NCI-H2227 (cell line): ENCODE measurements at regions not wholly inside any gene's neighbourhood (a gene's known extent, or its start where the extent isn't known, plus 50 kb on each side); places are given as distances from the start of the nearest gene placed in this dataset.
A peak's percentile ranks its signal among the peaks of the same experiment; 100 is the strongest.

Experiments
- DNase-seq: peaks from one replicate; lab custom pipeline; 2025; ENCODE audit not compliant: unreplicated experiment; lab: John Stamatoyannopoulos, UW

DNA sequence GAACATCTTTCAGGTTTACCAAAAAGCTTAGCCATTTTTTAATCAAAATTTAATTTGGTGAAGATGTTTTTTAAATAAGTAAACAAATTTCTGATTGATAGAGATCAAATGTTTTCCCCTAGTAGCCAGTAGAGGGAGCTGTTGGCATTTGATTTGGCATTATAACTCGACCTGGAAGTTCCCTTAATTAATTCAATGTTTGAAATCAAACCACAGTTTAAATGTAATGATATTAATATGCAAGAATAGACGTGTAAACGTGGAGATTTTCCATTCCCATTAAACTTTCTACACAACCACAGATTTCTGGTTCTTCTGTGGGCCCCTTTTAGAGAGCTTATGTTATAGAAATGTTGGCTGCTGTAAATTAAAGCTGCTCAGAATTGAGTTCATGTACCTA lies 148.1 kb upstream of the MPDZ start:
- peak; percentile 34 for DNase-seq

GRCh38 chr9:13426606-13427005 lies 147.1 kb upstream of the MPDZ start:
- DNase-seq, result no peak

- no peak for DNase-seq
These were observed 145.4 kb upstream of the MPDZ start for GRCh38 chr9:13424872-13425271.

DNA sequence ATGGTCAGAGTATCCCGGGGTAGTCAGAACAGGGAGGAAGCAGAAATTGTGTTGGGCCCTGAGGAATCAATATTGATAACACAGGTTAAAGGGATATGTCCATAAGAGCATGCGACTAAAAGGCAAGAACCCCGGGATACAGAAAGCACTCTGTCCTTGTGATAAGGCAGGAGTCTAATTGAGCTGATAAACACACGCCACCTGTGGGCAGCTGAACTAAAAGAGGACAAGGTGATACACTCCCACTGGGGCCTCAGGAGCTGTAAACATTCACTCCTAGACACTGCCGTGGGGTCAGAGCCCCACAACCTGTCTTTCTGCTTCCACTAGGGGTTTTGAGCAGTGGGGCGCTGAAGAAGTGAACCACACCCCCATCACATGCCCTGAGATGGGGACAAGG lies 144.7 kb upstream of the MPDZ start:
- DNase-seq, result no peak

DNA sequence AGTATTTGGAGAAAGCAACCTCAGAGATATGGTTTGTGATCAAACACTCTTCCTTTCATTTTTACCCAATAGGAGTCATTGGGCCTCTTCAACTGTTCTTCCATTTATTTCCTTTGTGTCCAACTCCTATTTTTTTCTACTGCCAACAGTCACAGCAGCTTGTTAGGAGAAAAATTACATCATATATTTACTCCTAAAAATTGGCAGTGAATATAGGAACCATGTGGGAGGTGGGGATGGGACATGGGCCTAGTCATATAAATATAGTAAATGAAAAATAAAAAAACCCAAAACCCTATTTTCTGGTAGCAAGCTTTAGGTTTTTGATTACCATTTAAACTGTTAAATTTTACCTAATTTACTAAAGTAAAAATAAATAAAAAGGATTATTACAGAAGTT lies 134.9 kb upstream of the MPDZ start:
- no peak for DNase-seq

- no peak for DNase-seq
These were observed 132.8 kb upstream of the MPDZ start for GRCh38 chr9:13412331-13412730.

- DNase-seq, result no peak
These were observed 132.3 kb upstream of the MPDZ start for GRCh38 chr9:13411791-13412190.

DNA sequence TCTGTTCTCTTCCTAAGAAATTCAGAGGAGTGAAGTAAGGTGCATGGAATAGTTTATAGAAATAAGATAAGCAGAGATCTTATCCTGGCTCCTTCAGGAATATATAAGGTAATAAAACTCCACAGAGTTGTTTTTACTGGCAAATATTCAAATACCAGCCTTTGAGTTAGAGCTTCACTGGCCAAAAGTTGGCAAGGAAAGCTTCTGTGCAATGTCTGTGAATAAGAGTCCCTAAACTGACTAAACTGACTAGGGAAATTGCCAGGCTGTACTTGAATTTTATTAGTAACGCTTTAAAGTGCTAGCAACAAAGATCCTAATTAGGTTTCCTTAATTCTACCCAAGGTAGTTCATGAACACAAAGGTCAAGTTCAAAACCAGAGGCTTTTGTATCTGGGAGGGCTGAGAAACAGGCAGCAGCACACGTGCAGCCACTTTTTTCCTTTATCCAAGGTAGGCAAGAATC lies 131.1 kb upstream of the MPDZ start:
- DNase-seq, result no peak

- DNase-seq, result no peak
These were observed 118.2 kb upstream of the MPDZ start for GRCh38 chr9:13397661-13398060.

DNA sequence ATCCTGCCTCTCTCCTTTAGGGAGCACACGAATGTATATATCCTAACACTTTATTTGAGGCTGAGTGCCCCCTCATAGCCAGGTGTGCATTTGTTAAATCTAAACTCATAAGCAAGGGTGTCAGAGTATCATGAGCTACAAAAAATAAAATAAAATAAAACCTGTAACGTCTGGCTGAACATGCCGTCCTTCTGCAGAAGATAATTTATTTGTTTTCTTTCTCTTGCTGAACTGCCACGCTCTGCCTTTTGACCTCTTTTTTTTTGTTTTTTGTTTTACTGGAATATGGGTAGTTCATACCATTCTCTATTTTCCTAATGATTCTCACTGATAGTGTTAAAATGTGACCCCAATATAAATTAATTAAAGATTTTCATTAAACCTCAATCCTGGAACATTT lies 117.7 kb upstream of the MPDZ start:
- no peak for DNase-seq

DNA sequence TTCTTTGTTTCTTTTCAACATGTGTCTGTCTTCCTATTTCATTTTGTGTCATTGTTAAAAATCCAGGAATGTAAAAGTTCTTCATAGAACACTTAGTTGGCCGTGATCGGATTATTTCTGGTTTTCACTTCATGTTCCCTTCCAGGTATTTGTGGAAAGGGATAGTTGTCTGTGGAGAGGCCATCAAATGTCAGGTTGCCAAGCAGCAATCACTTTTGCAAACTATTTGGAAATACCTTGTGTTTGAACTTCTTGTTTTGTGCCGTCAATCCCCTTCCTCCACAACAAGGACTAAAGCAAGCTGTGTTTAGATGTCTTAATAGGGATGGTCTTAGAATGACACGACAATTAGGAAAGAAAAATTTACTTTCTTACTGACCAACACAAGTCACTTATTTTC lies 116.9 kb upstream of the MPDZ start:
- no peak for DNase-seq

DNA sequence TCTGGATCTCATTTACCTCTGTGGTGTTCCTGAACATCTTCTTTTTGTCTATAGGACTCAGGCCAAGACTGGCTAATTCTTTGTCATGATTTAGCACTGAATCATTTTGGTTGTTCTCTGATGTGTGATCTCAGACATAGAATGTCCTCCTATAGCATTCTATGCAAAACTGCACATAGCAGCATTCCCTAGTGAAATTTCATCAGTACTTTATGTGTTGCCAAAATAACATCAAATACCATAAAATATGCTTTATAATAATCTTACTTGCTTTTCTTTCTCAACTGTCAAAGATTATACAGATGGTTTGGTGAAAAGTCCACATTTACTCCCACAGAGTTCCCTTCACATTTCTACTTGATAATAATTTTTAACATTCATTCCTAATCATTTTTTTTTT lies 115.7 kb upstream of the MPDZ start:
- no peak for DNase-seq

- no peak for DNase-seq
These were observed 108.7 kb upstream of the MPDZ start for GRCh38 chr9:13388157-13388556.

GRCh38 chr9:13387734-13388067 lies 108.2 kb upstream of the MPDZ start:
- DNase-seq, result no peak

GRCh38 chr9:13386935-13387733 lies 107.6 kb upstream of the MPDZ start:
- DNase-seq, result no peak

DNA sequence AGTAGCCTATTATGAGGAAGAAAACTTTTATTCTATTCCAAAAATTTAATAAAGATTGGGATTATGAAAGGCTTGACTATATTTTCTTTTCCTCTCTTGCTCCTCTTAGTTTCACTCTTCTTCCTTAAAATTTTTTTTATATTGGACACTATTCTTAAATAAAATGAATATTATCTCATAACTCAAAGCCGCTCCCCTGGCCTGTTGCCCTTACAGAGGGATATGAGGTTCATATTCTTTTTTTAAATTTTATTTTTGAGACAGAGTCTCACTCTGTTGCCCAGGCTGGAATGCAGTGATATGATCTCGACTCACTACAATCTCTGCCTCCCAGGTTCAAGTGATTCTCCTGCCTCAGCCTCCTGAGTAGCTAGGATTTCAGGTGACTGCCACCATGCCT lies 106.8 kb upstream of the MPDZ start:
- no peak for DNase-seq

DNA sequence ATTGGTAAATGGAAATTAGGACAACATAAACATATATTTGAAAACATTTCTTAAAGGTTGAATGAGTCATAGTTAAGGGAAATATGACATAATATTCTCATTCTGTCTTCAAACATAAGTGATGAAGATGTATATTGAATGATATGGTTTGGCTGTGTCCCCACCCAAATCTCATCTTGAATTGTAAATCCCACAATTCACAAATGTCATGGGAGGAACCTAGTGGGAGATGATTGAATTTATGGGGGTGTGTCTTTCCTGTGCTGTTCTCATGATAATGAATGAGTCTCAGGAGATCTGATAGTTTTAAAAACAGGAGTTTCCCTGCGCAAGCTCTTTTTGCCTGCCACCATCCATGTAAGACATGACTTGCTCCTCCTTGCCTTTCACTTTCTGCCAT lies 104.4 kb upstream of the MPDZ start:
- no peak for DNase-seq

DNA sequence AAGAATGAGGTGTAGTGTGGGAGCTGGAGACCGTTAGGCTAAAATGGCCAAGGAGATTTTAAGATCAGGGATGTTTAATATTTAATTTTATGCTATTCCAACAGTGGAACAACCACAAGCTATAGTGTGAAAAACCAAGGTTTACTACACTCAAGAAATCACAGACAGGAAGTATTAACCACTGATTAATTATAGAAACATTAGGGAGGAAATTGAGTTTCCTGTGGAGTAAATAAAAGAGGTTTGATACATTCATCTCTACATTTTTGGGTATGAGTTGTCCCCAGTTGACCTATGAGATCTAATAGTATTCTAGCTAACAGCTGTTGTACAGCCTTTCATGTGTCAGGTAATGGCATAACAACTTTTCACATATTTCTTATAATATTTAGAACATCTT lies 103.7 kb upstream of the MPDZ start:
- no peak for DNase-seq

- DNase-seq, result no peak
These were observed 103.1 kb upstream of the MPDZ start for GRCh38 chr9:13382595-13382994.

DNA sequence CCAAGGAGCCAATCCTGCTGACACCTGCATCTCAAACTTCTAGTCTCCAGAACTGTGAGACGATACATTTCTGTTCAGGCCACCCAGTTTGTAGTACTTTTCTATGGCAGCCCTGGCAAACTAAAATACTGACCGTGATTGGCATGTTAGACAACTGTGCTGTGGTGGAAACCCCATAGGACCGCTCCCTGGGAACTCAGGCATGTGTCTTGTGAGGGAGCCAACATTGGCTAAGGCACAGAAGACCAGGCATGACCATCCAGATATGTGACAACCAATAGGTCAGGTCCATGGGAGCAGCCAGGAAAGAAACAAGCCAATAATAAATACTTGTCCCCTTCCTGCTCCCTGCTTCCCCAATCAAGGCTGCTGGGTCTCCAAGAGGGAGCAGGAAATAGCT lies 101.4 kb upstream of the MPDZ start:
- DNase-seq, result no peak

GRCh38 chr9:13378154-13378553 lies 98.7 kb upstream of the MPDZ start:
- no peak for DNase-seq

DNA sequence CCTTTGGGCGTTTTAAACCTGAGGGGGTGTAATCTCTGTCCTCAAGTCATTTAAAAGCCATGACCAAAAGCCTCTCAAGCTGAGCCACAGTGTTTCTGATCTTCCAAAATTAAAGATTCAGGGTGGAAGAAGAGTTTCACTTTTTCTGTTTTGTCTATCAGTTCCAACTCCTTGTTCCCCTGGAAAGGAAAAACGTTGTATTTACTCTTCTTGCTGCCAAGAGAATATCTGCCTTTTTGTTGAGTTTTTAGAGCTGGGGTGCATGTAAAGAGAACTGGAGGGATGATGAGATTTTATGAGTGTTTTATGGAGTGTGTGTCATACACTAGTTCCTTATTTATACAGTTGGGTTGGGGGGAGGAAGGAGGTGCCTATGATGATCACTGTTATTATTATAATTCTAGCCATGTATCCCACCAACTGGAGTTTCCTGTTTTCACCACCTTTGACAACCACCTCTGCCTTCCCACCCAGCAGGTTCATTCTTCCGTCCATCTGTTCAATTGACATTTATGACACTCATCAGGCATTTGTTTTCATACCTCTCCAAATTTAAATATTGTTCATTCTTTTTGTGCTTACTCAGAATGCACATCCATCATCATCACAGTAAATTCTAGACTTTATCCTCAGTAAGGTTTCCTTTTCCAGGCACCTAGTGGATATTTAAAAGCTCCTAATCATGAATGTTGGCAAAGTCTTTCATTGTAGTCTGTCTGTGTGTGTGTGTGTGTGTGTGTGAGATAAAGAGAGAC lies 97.9 kb upstream of the MPDZ start:
- no peak for DNase-seq

DNA sequence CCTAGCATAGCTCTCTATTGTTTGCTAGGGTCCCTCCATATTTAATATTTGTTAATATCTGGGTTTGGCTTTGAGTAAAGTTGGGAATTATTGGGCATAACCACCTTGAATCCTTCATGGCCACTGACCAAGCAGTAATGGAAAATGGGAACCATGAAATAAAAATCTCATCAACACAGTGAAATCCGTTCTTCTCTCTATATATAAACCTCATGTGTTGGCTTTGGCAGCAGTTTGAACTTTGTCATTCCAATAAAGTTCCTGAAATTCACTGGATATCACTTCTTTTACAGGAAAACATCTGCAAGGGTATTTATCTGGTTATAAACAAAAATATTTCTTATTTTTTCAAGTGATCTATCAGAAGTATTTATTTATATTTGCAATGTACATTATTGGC lies 93.0 kb upstream of the MPDZ start:
- DNase-seq, result no peak
